HG03135 (cell line): ENCODE measurements at regions not wholly inside any gene's neighbourhood (a gene's known extent, or its start where the extent isn't known, plus 50 kb on each side); places are given as distances from the start of the nearest gene placed in this dataset.
A peak's percentile ranks its signal among the peaks of the same experiment; 100 is the strongest.
"Not testable (repeated sequence)": the region's sequence is repeated elsewhere in the genome, so short reads cannot be mapped to it uniquely, and the experiment has no call there.

ENCODE experiments used
- ATAC-seq: cut with Tn5 transposase; IDR thresholded peaks from one replicate; pipeline ENCODE4 v1.9.1; 2021; ENCODE audit warnings: mild to moderate bottlenecking, moderate library complexity; ENCODE audit not compliant: unreplicated experiment

DNA sequence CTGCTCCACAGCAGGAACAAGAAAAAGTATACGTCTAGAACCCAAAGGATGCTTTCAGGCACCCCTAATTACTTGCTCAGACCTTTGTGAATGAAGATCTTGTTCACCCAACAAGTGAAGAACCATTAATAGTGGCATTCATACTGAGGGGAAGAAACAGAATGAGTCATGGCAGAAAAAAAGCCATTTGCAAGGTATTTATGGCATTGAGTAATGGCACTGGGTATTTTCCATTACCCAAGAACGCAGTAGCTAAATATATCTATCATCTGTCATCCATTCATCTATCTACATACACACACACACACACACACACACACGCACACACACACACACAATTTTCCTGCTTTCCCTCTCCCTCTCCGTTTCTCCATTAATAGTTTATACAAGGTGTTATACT, 56.4 kb upstream of the XIRP2 start:
- ATAC-seq: no peak

DNA sequence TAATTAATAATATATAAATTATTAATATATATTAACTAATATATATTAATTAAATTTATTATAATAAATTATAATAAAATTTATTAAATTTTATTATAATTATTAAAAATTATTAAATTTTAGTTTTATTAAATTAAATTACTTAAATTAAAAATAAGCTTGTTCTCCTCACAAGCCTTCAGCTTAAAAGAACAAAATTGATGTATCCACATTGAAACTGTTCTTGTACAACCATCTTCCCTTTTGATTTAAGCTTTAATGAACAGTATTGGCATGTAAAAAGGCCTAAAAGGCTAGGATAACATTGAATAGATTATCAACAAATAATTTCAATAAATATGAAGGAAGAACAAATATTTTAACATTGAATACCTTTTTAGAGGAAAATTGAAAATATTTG, 62.4 kb upstream of the XIRP2 start:
- no peak for ATAC-seq

- no peak for ATAC-seq
These were observed 73.9 kb upstream of the XIRP2 start for GRCh38 chr2:166814335-166814734.

GRCh38 chr2:166812166-166812891, 76.0 kb upstream of the XIRP2 start:
- ATAC-seq: no peak

DNA sequence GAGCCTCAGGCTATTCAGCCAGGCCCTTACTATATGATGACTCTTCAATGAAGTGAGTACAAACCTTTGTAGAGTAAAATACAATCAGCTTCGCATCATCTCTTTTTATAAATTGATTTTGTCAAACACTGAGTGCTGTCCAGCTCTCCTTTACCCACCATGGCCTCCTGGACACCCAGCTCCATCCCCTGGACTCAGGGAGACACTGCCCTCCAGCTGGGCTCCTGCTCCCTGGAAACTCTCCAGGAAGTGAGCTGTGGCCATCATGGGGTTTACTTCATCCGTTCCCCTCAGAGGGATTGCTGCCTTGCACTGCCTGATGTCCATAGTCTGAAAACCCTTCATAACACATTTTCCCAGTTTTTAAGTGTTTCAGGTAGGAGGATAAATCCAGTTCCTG, 82.5 kb upstream of the XIRP2 start:
- ATAC-seq: no peak

- ATAC-seq: no peak
These were observed 84.8 kb upstream of the XIRP2 start for GRCh38 chr2:166803373-166804000.

DNA sequence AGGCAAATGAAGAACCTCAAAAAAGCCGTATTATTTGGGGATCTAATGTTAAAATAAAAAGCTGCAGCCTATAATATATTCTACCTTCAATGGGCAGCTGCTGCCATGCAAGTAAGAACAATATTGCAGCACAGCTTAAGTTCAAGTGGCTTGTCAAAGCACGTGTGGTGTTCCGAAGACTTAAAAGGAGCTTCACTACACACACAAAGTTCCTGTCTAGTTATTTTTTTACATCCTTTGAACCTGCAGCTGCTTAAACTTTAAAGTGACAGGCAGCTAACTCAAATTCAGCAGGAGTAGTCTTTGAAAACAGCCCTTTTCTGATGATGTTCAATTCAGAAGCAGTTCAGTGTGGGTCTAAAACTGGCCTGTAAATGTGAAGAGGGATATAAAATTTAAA, 85.8 kb upstream of the XIRP2 start:
- ATAC-seq: no peak

DNA sequence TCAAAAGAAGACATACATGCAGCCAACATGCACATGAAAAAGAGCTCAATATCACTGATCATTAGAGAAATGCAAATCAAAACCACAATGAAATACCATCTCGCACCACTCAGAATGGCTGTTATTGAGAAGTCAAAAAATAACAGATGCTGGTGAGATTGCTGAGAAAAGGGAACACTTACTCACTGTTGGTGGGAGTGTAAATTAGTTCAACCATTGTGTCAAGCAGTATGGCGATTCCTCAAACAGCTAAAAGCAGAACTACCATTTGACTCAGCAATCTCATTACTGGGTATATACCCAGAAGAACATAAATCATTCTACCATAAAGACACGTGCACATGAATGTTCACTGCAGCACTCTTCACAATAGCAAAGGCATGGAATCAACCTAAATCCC, 95.5 kb upstream of the XIRP2 start:
- ATAC-seq: no peak

DNA sequence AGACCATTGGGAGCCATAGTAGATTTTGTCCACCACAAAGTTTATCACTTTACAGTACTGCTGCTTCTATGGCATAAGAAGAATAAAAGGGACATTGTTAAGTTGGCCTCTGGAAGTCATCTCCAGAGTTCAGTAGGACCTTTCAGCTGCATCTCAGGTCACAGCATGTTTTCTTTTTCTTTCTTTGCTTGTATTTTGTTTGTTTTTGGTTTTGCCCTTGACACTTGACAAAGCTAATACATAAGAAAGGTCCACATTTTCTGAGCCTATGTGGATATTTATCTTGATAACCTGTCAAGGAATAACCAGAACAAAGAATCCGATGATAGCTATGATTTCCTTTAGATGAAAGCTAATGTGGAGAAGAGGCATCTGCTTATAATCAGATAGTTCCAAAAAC, 101.6 kb upstream of the XIRP2 start:
- no peak for ATAC-seq

GRCh38 chr2:166784296-166784946, 103.9 kb upstream of the XIRP2 start:
- no peak for ATAC-seq

GRCh38 chr2:166775176-166775575, 113.1 kb upstream of the XIRP2 start:
- no peak for ATAC-seq

DNA sequence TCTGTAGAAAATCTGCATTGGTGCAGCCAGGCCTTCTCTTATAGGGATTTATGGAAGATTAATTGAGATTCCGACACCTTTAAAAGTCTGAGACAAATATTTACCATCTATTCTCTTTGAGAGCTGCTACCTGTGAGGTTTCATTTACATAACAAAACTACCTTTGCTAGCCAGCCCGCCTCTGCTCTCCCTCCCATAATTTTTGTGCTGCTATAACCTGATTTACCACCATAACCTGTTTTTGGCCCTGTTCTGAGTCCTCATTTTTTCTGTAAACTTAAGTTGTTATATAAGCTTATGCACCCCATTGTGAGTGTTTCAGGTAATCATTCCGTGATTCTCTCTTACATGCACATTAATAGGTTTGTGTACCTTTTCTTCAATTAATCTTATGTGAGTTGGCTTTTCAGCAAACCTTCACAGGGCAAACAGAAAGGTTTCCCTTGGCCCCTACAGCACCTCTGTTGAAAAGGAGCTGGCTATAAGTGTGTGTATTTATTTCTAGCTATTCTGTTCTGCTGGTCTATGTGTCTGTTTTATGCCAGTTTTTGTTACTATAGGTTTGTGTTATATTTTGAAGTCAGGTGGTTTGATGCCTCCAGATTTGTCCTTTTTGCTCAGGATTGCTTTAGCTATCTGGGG, 114.9 kb upstream of the XIRP2 start:
- ATAC-seq: no peak

DNA sequence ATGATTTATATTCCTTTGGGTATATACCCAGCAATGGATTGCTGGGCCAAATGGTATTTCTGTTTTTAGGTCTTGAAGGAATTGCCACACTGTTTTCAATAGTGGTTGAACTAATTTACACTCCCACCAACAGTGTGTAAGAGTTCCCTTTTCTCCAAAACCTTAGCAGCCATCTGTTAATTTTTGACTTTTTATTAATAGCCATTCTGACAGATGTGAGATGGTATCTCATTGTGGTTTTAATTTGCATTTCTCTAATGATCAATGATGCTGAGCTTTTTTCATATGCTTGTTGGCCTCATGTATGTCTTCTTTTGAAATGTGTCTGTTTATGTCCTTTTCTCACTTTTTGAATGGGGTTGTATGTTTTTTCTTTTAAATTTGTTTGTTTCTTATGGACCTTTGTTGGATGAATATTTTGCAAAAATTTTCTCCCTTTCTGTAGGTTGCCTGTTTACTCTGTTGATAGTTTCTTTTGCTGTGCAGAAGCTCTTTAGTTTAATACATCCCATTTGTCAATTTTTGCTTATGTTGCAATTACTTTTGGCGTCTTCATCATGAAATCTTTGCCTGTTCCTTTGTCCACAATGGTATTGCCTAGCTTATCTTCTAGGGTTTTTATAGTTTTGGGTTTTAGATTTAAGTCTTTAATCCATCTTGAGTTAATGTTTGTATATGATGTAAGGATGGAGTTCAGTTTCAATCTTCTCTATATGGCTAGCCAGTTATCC, 119.7 kb upstream of the XIRP2 start:
- peak; percentile 84 for ATAC-seq

DNA sequence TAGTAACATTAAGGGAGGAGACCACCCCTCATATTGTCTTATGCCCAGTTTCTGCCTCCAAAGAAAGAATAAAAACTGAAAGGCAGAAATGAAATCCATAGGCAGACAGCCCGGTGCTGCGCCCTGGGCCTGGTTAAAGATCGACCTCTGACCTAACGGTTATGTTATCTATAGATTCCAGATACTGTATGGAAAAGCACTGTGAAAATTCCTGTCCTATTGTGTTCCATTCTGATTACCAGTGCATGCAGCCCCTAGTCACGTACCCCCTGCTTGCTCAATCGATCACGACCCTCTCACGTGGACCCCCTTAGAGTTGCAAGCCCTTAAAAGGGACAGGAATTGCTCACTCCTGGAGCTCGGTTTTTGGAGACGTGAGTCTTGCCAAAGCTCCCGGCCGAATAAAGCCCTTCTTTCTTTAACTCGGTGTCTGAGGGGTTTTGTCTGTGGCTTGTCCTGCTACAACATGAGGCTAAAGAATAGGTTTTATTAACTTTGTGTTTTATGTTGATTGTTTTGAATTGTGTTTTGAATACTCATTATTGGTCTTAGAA, 121.4 kb upstream of the XIRP2 start:
- not testable (repeated sequence) for ATAC-seq

- no peak for ATAC-seq
These were observed 122.1 kb upstream of the XIRP2 start for GRCh38 chr2:166766220-166766619.

- no peak for ATAC-seq
These were observed 123.1 kb upstream of the XIRP2 start for GRCh38 chr2:166765141-166765540.

DNA sequence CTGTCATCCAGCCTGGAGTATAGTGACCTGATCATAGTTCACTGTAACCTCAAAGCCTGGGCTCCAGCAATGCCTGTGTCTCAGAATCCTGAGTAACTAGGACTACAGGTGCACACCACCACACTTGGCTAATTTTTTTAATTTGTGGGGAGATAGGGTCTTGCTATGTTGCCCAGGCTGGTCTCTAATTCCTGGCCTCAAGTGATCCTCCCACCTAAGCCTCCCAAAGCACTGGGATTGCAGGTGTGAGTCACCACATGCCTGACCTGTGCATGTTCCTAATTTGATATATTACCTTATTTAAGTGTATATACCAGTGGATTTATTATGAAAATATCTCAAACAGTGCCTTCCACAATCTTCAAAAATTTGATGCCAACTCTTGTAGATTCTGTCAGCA, 123.6 kb upstream of the XIRP2 start:
- no peak for ATAC-seq

GRCh38 chr2:166764216-166764615, 124.1 kb upstream of the XIRP2 start:
- no peak for ATAC-seq

DNA sequence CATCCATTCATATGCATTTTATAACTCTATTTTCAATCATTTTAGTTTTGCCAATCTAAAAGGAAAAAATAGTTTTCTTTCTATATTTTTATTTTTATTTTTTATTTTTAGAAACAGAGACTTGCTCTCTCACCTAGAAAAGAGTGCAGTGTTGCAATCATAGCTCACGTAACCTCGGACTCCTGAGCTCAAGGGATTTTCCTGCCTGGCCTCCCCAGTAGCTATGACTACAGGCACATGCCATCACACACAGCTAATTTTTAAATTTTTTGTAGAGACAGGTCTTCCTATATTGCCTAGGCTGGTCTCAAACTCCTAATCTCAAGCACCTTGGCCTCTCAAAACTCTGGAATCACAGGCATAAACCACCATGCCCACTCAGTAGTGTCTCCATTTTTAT, 125.5 kb upstream of the XIRP2 start:
- no peak for ATAC-seq

DNA sequence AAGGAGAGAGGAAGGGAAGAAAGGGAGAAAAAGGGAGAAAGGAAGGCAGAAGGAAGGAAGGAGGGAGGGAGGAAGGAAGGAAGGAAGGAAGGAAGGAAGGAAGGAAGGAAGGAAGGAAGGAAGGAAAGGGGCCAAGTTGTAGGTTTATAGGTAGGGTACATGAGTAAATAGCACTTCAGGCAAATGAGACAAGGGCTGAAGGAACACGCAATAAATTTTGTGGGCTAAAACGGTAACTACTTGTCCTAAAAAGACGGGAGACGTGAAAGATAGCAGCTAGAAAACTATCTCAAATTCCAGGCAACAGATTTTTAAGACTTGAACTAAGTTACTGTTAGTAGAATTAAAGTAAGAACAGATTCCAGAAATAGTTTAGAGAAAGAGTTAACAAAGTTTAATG, 129.3 kb upstream of the XIRP2 start:
- no peak for ATAC-seq

DNA sequence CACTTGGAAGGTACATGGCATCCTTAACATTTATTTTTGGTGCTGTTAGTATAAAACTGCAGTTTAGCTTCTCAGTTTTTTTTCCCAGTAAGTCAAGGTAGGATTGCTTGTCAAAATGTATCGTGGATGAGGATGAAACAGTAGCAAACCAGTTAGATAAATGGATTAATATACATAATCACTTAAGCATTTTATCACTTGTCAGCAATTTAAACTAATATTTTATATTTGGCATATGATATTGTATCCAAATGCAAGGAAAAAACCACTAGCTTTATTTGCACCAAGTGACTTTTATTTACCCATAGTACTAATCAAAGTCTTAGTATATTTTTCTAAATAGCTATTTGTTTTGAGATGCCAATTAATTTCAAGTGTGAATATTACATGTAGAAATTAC, 137.7 kb upstream of the XIRP2 start:
- no peak for ATAC-seq
